Rectal smooth muscle tissue (tissue), 1 donor: ENCODE measurements at regions not wholly inside any gene's neighbourhood (a gene's known extent, or its start where the extent isn't known, plus 50 kb on each side); places are given as distances from the start of the nearest gene placed in this dataset.
A peak's percentile ranks its signal among the peaks of the same experiment; 100 is the strongest.
"Not testable (repeated sequence)": the region's sequence is repeated elsewhere in the genome, so short reads cannot be mapped to it uniquely, and the experiment has no call there.

Source experiments
- H3K27ac ChIP-seq: one replicate; pipeline ENCODE4 v1.7.0; 2013; ENCODE audit warnings: low read depth, low read length, inconsistent platforms
- H3K27me3 ChIP-seq: one replicate; pipeline ENCODE4 v1.7.0; 2013; ENCODE audit warnings: low read length; ENCODE audit not compliant: control insufficient read depth, insufficient read depth
- H3K36me3 ChIP-seq: one replicate; pipeline ENCODE4 v1.7.0; 2013; ENCODE audit warnings: low read length; ENCODE audit not compliant: control insufficient read depth, insufficient read depth
- H3K4me1 ChIP-seq: one replicate; pipeline ENCODE4 v1.7.0; 2013; ENCODE audit warnings: low read length; ENCODE audit not compliant: control insufficient read depth, insufficient read depth
- H3K4me3 ChIP-seq: one replicate; pipeline ENCODE4 v1.7.0; 2013; ENCODE audit warnings: low read length
- H3K9ac ChIP-seq: one replicate; pipeline ENCODE4 v1.7.0; 2013; ENCODE audit warnings: low read length

- Histone ChIP-seq H3K27me3 (no peaks in the 10 kb centered on the region), H3K9ac (no peak overlapping the region), H3K4me1 (no peaks in the 10 kb centered on the region), H3K36me3 (no peaks in the 10 kb centered on the region), H3K4me3 (no peak overlapping the region), H3K27ac (no peak overlapping the region)
These were observed 162.2 kb downstream of the VGLL3 start for GRCh38 chr3:86828751-86829150.

GRCh38 chr3:86827582-86827981 is 163.4 kb downstream of the VGLL3 start:
- not testable (repeated sequence) for H3K4me3 ChIP-seq, H3K9ac ChIP-seq, H3K36me3 ChIP-seq, H3K4me1 ChIP-seq, H3K27ac ChIP-seq, H3K27me3 ChIP-seq

GRCh38 chr3:86826292-86826691 is 164.7 kb downstream of the VGLL3 start:
- no peak overlapping the region for H3K27ac ChIP-seq
- H3K4me3 ChIP-seq: no peak overlapping the region
- no peaks in the 10 kb centered on the region for H3K36me3 ChIP-seq
- H3K9ac ChIP-seq: no peak overlapping the region
- H3K4me1 ChIP-seq: no peaks in the 10 kb centered on the region
- no peaks in the 10 kb centered on the region for H3K27me3 ChIP-seq

- H3K36me3 ChIP-seq: no peaks in the 10 kb centered on the region
- H3K9ac ChIP-seq: no peak overlapping the region
- no peaks in the 10 kb centered on the region for H3K4me1 ChIP-seq
- H3K4me3 ChIP-seq: no peak overlapping the region
- H3K27me3 ChIP-seq: no peaks in the 10 kb centered on the region
- H3K27ac ChIP-seq: no peak overlapping the region
These were observed 175.1 kb downstream of the VGLL3 start for GRCh38 chr3:86815880-86816279.

- Histone ChIP-seq H3K36me3 (no peaks in the 10 kb centered on the region), H3K27ac (no peak overlapping the region), H3K4me3 (no peak overlapping the region), H3K27me3 (no peaks in the 10 kb centered on the region), H3K4me1 (no peaks in the 10 kb centered on the region), H3K9ac (no peak overlapping the region)
These were observed 175.9 kb downstream of the VGLL3 start for GRCh38 chr3:86814918-86815655.

- Histone ChIP-seq H3K36me3 (no peaks in the 10 kb centered on the region), H3K27me3 (no peaks in the 10 kb centered on the region), H3K9ac (no peak overlapping the region), H3K27ac (no peak overlapping the region), H3K4me1 (no peaks in the 10 kb centered on the region), H3K4me3 (no peak overlapping the region)
These were observed 176.6 kb downstream of the VGLL3 start for GRCh38 chr3:86814321-86814720.

GRCh38 chr3:86801921-86802320 is 189.0 kb downstream of the VGLL3 start:
- H3K27me3 ChIP-seq: no peaks in the 10 kb centered on the region
- no peak overlapping the region for H3K27ac ChIP-seq
- H3K36me3 ChIP-seq: no peaks in the 10 kb centered on the region
- no peak overlapping the region for H3K9ac ChIP-seq
- H3K4me1 ChIP-seq: no peaks in the 10 kb centered on the region
- H3K4me3 ChIP-seq: no peak overlapping the region

- Histone ChIP-seq H3K36me3 (no peaks in the 10 kb centered on the region), H3K9ac (no peak overlapping the region), H3K27ac (no peak overlapping the region), H3K4me1 (no peaks in the 10 kb centered on the region), H3K27me3 (no peaks in the 10 kb centered on the region), H3K4me3 (no peak overlapping the region)
These were observed 189.9 kb downstream of the VGLL3 start for GRCh38 chr3:86801066-86801465.

- Histone ChIP-seq H3K4me3 (no peak overlapping the region), H3K27me3 (no peaks in the 10 kb centered on the region), H3K27ac (no peak overlapping the region), H3K36me3 (no peaks in the 10 kb centered on the region), H3K9ac (no peak overlapping the region), H3K4me1 (no peaks in the 10 kb centered on the region)
These were observed 190.8 kb downstream of the VGLL3 start for GRCh38 chr3:86800116-86800515.

- peaks cover 9% of the 10 kb centered on the region for H3K4me1 ChIP-seq
- no peaks in the 10 kb centered on the region for H3K36me3 ChIP-seq
- H3K27ac ChIP-seq: no peak overlapping the region
- H3K4me3 ChIP-seq: no peak overlapping the region
- H3K27me3 ChIP-seq: no peaks in the 10 kb centered on the region
- no peak overlapping the region for H3K9ac ChIP-seq
These were observed 193.0 kb downstream of the VGLL3 start for GRCh38 chr3:86797946-86798345.

- H3K4me1 ChIP-seq: peaks cover 9% of the 10 kb centered on the region
- H3K9ac ChIP-seq: no peak overlapping the region
- peak overlapping the region; percentile 83 for H3K27ac ChIP-seq
- no peak overlapping the region for H3K4me3 ChIP-seq
- no peaks in the 10 kb centered on the region for H3K27me3 ChIP-seq
- no peaks in the 10 kb centered on the region for H3K36me3 ChIP-seq
These were observed 196.4 kb downstream of the VGLL3 start for GRCh38 chr3:86794361-86795065.

GRCh38 chr3:86793786-86794185 is 197.2 kb downstream of the VGLL3 start:
- no peak overlapping the region for H3K9ac ChIP-seq
- no peaks in the 10 kb centered on the region for H3K36me3 ChIP-seq
- H3K27ac ChIP-seq: peak overlapping the region; percentile 83
- no peaks in the 10 kb centered on the region for H3K27me3 ChIP-seq
- H3K4me3 ChIP-seq: no peak overlapping the region
- H3K4me1 ChIP-seq: peaks cover 9% of the 10 kb centered on the region

- H3K4me1 ChIP-seq: peaks cover 9% of the 10 kb centered on the region
- H3K27ac ChIP-seq: no peak overlapping the region
- H3K36me3 ChIP-seq: no peaks in the 10 kb centered on the region
- H3K4me3 ChIP-seq: no peak overlapping the region
- H3K9ac ChIP-seq: no peak overlapping the region
- H3K27me3 ChIP-seq: no peaks in the 10 kb centered on the region
These were observed 198.6 kb downstream of the VGLL3 start for GRCh38 chr3:86792316-86792715.
